GM19328 (cell line): ENCODE measurements at regions not wholly inside any gene's neighbourhood (a gene's known extent, or its start where the extent isn't known, plus 50 kb on each side); places are given as distances from the start of the nearest gene placed in this dataset.

Experiments used
- ATAC-seq: cut with Tn5 transposase; IDR thresholded peaks from one replicate; pipeline ENCODE4 v1.9.1; 2021; ENCODE audit warnings: mild to moderate bottlenecking, moderate library complexity; ENCODE audit not compliant: unreplicated experiment

GRCh38 chr18:78595924-78596573, 383.6 kb upstream of the SALL3 start:
- no peak for ATAC-seq

DNA sequence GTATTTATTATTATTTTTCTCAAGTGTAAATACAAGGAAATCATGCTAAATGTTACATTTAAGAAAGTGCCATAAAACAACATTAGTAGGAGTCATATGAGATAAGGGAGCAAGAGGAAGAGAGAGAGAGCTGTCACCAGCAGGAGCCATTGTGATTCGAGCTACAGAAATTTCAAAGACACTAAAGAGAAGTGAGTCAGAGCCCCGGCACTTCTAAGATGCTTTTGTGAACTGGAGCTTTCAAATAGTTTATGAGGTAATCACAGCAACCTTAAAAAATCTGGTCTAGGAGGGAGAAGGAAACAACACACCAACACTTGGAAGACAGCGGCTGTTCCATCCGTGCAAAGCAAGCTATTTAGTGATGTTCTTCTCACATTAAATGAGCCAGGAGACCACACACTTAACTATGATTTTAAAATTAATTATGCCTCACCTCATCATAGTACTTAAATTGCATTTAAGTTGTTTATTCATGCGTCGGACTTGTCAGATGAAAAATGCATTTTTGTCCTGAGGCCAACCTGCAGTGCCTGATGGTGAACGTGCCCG, 382.7 kb upstream of the SALL3 start:
- ATAC-seq: no peak

DNA sequence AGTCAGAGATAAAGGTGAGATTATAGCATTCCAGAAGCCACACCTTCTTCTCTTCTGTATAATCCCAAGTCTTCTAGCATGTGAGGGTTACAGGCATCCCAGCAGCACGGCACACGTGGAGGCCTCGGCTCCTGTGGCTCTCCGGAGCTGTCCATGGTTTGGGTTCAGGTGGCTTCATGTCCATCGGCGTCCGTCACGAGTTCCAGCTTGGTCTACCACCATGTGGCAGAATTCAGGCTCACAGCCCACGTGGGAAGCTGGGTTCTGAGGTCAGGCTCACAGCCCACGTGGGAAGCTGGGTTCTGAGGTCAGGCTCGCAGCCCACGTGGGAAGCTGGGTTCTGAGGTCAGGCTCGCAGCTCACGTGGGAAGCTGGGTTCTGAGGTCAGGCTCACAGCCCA, 378.3 kb upstream of the SALL3 start:
- ATAC-seq: no peak

DNA sequence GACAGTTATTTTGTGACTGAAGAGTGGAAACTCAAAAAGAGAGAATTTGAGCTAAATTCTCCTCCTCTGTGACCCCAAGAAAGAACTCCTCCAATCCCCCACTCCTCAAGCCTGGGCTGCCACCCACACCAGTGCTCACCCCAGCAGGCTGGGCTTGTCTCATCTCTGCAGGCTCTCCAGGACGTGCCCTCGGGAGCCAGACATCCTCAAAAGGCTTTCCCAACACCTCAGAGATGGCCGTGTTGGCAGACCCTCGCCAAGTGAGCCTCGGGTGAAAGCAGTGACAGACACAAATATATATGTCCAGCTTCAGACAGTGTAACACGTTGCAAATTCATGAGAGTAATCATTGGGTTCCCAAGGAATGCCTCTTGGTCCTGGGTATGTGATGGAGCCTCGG, 377.7 kb upstream of the SALL3 start:
- ATAC-seq: no peak

DNA sequence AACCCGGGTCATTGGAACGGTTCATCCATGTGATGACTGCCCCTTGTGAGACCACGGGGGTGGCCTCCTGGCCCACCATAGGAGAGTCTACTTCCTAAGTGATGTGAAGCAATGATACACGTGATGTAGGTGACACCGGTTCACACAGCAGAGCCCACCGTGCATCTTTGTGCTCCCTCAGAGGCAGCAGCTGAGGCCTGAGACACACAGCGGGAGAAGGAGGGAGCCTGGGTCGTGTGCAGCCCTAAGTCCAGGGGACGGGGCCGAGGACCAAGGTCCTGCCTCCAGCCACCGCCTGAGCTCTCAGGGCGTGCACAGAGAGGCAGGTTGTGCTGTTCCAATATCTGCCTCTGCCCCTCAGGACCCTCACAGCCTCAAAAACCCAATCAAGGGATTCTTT, 377.2 kb upstream of the SALL3 start:
- ATAC-seq: no peak

GRCh38 chr18:78603102-78603983, 376.3 kb upstream of the SALL3 start:
- ATAC-seq: no peak

DNA sequence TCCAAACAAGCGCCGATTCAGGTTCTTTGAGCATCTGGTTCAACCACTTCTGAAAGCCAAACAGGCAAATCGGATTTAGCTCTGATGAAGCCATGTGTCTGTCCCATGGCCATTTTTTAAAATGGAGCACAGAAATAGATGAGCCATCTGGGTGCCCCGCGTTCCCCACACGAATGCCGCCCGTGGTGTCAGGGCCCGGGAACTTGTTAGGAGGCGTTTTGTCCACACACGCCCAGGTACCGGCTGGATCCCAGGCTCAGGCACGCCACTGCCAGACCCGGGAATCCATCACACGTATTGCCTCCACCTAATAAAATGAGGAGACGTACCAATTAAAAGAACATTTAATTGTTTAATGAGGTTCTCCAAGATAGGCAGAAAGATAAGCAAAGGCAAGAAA, 374.4 kb upstream of the SALL3 start:
- no peak for ATAC-seq

DNA sequence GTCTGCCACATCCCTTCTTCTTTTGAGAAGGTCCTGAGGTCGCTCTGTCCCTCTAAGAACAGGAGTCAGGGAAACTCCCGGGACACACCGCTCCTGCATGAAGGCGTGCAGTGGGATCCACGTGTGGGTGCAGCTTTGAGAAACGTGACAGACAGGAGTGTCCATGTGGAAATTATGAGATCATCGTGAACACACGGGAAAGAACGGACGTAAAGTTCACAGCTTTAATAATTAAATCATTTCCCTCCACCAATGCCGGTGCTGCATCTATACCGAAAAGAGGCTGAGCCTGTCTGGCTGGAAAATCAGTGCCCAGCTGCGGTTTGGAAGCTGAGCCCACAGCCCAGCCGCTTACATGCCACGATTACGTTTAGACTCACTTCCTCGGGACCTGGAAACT, 372.4 kb upstream of the SALL3 start:
- no peak for ATAC-seq

GRCh38 chr18:78607784-78608183, 371.8 kb upstream of the SALL3 start:
- no peak for ATAC-seq

- no peak for ATAC-seq
Observed at GRCh38 chr18:78610179-78610578, 369.4 kb upstream of the SALL3 start.

GRCh38 chr18:78611201-78611800, 368.3 kb upstream of the SALL3 start:
- ATAC-seq: no peak

DNA sequence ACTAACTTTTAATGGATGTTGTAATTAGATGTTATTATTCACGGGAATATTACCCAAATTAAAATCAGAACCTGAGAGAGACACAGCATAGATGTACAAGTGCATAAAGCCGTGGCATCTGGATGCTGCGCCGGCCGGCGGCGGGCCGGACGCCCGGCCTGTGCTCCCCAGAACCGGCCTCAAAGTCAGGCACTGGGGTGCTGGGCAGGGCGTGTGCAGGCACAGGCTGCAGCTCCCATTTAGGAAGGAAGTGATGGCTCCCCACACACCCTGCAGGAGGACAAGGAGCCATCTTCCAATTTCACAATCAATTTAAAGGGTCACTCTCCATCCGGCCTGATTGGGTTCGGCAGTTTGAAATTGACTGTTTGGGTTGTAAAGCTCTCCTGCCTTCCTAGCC, 367.7 kb upstream of the SALL3 start:
- ATAC-seq: no peak

DNA sequence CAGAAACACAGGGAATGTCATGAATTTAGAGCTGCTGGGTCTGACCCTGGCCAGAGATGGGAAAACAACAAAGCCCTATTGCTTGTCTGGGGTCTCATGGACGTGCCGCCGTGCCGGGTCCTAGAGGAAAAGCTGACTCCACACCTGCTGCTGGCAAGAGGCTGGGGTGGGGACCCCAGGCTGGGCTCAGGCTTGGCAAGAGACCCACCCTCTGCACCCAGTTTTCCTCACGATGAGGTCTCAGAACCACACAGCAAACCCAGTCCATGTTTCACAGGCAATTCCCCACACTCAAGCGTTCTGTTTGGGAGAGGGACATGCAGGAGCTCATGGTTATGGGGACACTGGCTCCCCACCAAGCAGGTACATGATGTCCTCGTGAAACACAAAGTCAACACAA, 367.3 kb upstream of the SALL3 start:
- ATAC-seq: no peak

DNA sequence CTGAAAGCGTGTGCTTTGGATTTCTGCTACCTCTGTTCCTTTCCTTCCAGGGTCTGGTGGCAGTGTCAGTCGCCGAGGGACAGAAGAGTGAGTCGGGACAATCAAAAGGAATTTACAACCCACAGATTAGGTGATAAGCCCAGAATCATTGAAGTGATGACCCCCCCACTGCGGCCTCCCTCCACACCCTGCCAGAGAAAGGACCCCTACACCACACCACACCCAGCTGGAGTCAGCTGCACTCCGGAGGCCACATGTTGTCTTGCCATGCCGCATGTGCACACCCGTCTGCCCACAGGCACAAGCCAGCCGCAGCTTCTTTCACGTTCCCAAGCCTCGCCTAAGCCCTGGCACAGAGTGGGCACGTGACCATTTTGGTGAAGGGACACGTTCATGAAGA, 366.8 kb upstream of the SALL3 start:
- no peak for ATAC-seq

DNA sequence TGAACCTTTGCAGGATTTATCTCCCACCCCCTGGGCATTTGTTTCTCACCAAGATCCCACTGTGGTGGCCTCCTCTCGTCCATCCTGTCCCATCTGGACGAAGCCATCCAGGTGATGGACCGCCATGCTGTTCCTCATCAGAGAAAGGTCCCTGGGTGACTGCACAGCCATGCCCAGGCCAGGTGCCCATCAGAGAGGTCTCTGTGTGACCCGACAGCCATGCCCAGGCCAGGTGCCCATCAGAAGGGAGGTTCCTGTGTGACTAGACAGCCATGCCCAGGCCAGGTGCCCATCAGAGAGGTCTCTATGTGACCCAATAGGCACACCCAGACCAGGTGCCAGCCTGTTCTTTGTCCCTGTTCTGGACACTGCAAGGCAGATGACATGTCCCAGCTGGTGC, 360.9 kb upstream of the SALL3 start:
- no peak for ATAC-seq

- ATAC-seq: no peak
Observed at GRCh38 chr18:78619854-78620253, 359.8 kb upstream of the SALL3 start.

GRCh38 chr18:78620326-78620725, 359.3 kb upstream of the SALL3 start:
- no peak for ATAC-seq

GRCh38 chr18:78621141-78621755, 358.4 kb upstream of the SALL3 start:
- no peak for ATAC-seq

DNA sequence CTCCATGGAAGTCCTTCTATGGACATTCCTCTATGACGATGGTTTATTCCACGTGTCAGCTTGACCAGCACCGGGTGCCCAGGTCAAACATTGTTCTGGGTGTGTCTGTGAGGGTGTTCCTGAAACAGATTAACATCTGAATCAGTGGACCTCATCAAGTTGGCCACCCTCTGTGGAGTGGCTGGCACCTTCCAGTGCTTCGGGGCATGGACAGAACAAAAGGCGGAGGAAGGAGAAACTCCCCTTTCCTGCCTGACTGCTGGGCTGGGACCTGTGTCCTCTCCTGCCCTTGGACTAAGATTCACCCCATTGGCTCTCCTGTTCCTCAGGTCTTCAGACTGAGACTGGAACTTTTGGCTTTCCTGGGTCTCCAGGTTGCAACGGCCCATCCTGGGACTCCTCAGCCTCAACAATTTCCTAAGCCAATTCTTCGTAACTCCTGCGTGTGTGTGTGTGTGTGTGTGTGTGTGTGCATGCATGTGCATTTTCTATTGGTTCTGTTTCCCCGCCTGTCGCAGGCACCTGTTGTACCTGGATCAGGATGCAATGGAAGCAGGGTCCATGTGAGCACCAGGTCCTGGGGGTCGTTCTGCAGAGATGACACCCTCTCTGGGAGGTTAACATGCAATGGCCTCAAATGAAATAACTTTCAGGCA, 357.2 kb upstream of the SALL3 start:
- no peak for ATAC-seq

GRCh38 chr18:78622907-78623541, 356.6 kb upstream of the SALL3 start:
- no peak for ATAC-seq
